ENCODE measurements at regions not wholly inside any gene's neighbourhood (a gene's known extent, or its start where the extent isn't known, plus 50 kb on each side); places are given as distances from the start of the nearest gene placed in this dataset.

- TF ChIP-seq CTCF (IDR thresholded peaks at IDR 0.05; ENCODE audit: low read depth, low read length) = no peak
- no peak for TF ChIP-seq EZH2phosphoT487 (IDR thresholded peaks at IDR 0.05; ENCODE audit: low read depth)
These were observed 58.4 kb upstream of the WIPF1 start for GRCh38 chr2:174656035-174656434.
